ENCODE measurements at regions not wholly inside any gene's neighbourhood (a gene's known extent, or its start where the extent isn't known, plus 50 kb on each side); places are given as distances from the start of the nearest gene placed in this dataset.
"Not testable (repeated sequence)": the region's sequence is repeated elsewhere in the genome, so short reads cannot be mapped to it uniquely, and the experiment has no call there.

DNA sequence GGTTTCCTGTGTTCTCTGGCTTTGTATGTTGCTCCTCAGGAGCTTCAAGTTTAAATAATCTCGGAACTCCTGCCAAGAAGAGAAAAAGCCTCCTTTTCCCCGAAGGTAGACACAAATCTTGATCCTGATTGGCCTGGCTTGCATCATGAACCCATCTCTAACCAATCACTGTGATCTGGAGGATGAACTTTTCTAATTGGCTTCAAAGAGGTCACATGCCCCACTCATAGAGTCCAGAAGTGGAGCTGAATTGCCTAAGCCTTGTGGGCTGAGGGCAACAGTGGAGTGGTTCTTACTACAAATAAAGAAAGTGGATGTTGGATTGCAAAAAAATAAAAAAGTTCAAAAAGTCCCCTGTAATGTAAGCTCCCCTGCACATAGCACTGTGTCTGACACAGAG lies 245.9 kb downstream of the MID1IP1 start:
- no peak for DNase-seq (ENCODE audit: low spot score)

DNA sequence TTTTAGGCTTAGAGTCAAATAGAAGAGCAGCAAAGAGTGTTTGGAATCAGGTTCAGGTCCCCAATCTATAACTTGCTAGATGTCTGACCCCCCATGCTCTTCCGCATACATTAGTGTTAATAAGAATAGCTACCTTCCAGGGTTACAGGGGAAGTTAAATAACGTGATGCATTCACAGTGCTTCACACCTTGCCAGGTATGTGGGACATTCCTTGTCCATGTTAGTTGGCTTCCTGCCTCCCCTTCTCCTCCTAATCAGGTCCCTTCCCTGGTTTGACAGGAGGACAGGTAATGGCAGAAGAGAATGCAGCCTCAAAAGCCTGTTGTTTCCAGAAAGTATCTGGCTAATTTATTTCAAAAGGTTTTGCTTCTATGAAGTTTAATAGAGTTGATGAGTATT lies 248.7 kb downstream of the MID1IP1 start:
- DNase-seq (ENCODE audit: low spot score): no peak

DNA sequence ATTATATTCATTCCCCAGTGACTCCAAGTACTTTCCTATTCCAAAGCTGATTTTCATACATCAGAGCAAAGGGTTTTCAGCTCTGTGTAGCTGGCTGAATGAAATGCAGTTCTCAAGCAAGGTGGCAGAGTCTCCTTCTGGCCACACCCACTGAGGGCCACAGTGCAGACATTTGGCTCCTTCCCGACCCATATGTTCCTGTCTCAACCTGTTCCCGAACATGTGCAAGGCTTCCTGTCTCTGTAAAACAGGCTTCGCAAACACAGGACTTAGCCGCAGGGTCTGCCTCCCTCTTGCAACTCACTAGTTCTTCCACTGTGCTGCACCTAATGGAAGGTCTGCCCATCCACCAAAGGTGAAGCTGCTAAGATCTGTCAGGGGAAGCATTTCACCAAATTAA lies 249.2 kb downstream of the MID1IP1 start:
- no peak for DNase-seq (ENCODE audit: low spot score)

DNA sequence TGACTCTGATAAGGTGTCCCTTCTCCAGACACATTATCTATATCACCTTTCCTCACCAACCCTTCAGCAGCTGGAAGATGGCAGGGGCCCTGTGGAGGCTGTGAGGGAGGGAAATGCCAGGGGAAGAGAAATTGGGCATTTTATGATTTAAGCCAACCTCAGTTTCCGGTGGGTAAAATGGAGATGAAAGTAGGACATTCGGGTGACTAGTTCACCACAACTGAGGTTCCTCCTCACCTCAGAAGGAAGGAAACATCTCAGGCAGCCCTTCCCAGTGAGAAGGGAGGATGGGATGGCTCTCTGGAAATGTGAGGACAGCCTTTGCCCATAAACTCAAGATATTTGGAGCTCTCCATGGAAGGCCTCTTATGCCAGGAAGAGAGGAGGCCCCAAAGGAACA lies 251.5 kb downstream of the MID1IP1 start:
- DNase-seq (ENCODE audit: low spot score): no peak

DNA sequence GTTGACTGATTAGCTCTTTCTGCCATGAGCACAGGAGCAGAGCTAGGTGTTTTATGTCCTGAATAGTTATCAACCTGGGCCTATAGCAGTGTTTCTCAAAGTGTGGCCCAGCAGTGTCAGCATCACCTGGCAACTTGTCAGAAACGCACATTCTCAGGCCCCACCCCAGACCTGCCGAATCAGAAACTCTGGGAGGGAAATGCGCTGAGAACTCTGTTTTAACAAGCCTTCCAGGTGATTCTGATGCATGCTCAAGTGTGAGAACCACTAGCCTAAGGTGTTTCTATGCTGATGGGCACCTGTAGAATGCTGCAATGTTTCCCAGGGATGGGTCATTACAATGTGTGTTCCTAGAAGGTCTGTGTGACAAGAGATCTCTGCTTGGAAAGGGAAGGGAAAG lies 257.5 kb downstream of the MID1IP1 start:
- DNase-seq (ENCODE audit: low spot score): no peak

DNA sequence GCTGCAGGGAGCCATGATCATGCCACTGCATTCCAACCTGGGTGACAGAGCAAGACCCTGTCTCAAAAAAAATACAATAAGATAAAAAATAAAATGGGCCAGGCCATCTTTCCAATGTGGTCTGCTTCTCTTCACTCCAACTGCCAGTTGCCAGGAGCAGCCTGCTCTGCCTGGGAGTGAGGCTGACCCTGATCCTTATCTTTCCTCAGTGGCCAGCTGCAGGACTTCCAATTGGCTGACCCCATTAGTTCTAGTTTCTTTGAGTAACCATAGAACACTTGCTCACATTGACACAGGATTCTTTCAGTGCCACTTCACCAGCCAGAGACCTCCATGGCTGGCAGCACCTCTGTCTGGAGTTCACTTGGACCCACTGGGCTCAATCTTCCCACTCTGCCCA lies 258.6 kb downstream of the MID1IP1 start:
- DNase-seq (ENCODE audit: low spot score): no peak

DNA sequence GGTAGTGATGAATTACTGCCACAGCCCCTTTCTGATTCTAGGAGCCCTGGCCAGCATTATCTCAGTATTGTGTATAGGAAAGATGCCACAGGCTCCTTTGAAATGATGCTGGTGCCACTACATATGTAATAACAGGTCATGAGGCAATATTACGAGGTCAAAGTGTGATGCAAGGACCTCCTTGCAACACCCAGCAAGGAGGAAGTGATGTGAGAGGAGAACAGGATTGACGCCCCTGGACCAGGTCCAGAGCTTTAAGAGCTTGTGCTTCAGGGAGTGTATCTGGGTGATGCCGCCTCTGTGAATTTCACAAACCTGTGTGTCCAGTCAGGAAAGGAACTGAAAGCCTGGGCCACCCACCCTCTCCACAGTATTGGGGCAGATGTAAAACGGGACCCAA lies 261.8 kb downstream of the MID1IP1 start:
- DNase-seq (ENCODE audit: low spot score): no peak

DNA sequence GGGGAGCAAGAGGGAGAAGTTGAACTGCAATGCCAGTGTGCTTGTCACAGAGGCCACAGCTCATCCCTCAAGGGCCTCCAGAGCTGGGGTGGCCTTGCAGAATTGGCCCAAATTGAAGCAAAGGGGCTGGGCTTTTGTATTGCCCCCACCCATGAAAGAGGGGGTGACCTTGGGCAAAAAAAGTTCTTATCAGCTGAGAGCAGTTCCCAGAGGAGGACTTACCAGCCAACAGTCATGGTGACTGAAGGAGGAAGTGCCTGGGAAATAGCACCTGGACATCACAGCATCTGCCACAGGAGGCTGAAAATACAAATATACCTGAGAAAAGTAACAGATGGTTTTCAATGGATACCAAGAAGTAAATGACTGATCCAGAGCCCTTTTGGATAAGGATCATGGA lies 262.4 kb downstream of the MID1IP1 start:
- DNase-seq (ENCODE audit: low spot score): no peak

DNA sequence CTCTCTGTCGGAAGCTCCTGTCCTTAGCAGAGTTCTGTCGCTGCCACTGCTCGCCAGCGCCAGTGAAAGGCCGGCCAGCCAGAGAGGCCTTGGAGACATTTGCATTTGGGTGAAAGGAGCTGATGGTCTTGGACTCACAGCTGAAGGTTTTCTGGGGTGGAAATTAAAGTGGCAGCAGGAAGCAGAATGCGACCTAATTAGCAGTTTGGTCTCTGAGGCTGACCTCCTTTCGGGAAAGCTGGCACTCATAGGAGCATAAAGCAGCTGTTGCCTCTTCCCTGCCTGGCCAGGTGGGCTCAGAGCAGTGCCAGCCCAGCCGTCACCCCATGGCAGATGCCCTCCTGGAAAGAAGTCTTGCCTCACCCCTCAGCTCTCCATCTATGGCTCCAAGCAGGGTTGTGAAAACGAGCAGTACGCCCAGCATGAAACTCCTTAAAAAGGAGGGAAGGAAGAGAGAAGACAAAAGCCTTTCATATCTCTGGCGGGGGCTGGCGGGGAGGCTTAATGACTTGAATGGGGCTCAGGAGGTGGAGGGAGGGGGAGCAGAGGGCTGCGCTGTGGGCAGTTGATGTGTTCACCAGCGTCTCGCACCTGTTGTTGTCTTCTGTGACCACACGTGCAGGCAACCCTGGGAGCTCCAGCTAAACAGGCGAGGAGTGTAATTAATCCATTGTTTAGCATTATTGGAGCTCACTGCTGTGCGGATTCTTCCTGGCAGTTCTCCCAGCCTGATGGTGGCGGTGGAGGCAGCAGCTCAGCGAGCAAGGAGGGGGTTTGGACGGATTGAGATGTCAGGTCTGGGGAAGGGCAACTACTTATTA lies 264.0 kb downstream of the MID1IP1 start:
- DNase-seq (ENCODE audit: low spot score): no peak

DNA sequence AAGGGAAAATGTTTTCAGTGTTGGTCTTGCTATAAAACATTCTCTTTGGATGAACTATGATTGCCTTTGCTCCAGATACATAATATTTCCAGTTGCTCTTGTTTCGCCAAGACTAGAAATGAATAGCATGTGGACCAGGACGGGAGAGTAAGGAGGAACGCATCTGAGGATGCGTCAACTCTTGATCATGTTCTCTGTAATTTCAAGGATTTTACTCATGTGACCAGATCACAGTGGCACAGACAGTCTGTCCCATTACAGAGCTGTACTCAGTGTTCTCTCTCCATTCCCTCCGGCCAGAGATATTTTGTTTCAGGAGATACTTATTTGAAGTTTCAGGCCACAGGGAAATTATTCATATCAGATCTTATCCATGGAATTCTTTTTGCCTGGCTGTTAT lies 266.6 kb downstream of the MID1IP1 start:
- DNase-seq (ENCODE audit: low spot score): no peak

DNA sequence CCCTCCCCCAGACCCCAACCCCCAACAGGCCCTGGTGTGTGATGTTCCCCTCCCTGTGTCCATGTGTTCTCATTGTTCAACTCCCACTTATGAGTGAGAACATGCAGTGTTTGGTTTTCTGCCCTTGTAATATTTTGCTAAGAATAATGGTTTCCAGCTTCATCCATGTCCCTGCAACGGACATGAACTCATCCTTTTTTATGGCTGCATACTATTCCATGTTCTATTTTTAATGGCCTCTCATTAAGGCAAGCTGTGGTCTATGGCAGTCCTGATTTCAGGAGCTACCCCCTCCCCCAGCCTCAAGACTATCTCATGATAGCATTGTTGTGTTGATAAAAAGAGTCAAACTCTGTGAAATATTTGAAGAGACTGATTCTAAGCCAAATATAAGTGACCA lies 267.4 kb downstream of the MID1IP1 start:
- DNase-seq (ENCODE audit: low spot score): not testable (repeated sequence)

DNA sequence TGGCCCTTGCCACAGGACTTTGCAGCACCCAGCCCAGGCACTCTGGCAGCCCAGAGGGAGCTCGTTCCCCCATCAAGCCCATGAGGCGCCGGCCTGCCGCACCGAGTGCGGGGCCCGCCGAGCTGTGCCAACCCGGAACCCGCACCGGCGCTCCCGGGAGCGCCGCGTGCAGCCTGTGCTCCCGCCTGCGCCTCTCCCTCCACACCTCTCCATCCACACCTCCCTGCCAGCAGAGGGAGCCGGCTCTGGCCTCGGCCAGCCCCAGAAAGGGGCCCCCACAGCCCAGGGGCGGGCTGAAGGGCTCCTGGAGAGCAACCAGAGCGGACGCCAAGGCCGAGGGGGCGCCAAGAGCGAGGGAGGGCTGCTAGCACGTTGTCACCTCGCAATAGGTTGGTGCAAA lies 268.8 kb downstream of the MID1IP1 start:
- DNase-seq (ENCODE audit: low spot score): no peak

DNA sequence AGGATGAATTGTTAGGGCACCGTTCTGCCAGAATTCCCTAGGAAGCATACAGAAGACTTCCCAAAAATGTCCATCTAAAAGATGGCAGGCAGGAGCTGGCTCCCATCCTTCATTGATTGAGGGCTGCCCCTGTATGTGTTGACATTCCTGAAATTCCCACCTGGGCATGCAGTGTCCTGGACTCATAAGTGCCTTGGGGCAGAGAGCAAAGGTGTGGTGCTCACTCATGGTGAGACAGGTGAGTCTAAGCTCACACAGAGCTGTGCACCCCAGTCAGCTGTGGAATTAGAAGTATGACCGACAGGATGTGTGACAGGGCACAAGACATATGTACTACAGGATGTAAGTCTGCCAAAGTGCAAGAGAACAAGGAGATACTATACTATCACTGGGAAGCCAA lies 271.9 kb downstream of the MID1IP1 start:
- no peak for DNase-seq (ENCODE audit: low spot score)

DNA sequence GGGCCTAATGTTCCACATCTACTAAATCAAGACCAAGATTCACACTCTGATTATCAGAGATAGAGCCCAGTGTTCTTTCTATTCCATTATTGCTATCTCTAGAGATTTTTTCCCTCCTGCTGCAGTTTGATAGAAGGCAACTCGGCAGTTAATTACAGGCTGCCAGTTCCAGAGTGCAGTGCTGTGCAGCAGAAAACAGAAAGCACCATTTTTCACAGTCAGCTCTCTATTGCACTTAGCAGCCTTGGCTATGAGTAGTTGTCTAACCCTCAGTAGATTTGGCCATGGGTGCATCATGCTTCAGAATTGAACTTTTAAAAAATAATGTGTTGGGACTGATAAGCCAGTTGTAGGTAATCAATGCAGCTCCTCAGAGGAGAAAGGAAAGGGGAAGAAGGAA lies 295.3 kb downstream of the MID1IP1 start:
- no peak for DNase-seq (ENCODE audit: low spot score)

DNA sequence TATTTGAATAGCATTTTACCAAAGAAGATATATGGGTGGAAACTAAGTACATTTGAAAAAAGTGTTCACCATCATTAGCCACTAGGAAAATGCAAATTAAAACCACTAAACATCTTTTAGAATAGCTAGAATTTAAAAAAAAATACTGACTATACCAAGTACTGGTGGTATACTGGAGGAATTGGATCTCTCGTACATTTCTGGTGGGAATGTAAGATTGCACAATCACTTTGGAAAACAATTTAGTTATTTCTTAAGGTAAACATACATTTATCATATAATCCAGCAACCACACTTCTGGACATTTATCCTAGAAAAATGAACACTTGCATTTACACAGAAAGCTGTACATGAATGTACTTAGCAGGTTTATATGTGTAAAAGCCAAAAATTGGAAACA lies 303.5 kb downstream of the MID1IP1 start:
- DNase-seq (ENCODE audit: low spot score): no peak

DNA sequence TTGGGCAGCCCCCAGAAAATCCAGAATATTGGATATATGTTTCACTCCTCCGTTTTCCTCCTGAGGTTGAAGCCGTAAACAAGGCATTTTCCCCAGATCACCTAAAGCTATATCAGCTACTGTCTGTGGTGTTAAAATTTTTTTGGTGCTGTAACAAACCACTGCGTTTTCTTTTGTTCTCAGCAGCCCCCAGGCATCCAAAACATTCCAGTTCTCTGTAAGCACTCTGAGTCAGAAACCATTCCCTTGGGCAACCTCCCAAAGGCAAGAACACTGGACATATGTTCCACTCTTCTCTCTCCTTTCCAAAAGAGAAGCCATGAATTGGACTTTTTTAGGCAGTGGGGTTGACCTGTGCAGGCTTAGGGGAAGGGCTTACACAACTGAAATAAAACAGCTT lies 310.9 kb downstream of the MID1IP1 start:
- no peak for DNase-seq (ENCODE audit: low spot score)

DNA sequence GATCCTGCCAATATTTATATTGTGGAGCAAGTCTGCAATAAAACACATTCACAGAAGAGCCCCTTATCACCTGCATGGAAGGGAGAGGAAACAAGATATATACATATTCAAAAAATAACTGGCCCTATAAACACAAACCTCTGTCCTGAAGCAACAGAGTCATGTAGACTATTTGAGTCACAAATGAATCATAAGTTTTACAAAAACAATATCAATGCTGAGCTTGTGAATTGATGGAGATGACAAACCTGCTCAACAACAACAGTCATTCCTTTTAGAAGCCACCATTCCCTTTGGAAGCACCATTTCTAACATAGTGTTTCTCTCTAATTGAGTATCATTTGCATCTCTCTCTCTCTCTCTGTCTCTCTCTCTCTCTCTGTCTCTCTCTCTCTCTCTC lies 313.9 kb downstream of the MID1IP1 start:
- DNase-seq (ENCODE audit: low spot score): no peak

DNA sequence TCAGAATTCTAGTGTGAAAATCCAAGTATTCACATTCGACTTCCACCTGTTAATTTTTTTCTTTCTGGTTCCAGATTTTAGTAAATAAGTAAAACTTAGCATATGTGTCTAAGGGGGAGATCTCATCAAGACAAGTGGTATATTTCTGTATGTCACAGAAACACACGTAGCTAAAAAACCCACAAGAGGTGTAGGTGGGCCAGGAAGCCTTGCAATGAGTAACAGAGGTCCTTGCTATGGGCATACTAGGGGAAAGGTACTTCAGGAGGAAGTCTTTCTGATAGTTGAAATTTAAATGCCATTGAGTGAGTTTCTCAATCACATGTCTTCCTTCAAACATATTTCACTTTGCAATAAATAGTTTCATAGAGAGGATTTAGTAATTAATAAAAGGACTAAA lies 315.8 kb downstream of the MID1IP1 start:
- no peak for DNase-seq (ENCODE audit: low spot score)

DNA sequence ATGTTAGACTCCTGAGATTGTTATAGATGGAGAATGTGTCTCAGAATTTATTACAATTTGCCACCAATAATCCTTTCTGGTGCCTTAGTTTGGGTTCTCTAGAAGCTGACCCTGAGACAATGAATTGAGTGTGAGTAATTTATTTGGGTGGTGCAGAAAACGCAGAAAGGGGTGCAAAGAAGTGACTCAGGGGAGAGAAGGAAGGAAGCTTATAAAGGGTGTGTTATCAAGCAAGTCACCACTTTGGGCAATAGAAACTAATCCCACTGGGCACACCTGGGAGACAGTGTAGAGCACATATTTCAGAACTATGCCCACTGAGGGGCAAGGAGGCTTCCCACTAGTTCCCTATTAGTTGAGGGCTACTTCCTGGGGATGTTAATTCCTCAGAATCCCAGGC lies 320.6 kb downstream of the MID1IP1 start:
- no peak for DNase-seq (ENCODE audit: low spot score)

DNA sequence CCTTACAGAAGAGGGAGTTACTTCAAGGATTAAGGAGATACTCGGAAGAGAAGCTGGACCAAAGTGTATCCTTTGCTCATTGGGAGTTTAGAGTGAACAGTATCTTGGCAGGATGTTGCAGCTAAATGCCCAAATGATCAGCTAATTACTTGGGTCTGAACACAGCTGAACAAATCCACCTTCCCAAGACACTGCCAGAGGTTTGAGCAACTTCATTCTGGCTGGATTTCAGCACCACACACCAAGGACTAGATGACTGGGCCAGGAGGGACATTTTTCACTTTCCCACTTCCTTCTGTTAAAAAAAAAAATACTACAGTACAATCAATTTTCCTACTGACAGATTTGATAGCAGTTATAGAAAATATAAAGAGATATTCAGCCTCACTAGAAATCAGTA lies 324.6 kb downstream of the MID1IP1 start:
- no peak for DNase-seq (ENCODE audit: low spot score)

DNA sequence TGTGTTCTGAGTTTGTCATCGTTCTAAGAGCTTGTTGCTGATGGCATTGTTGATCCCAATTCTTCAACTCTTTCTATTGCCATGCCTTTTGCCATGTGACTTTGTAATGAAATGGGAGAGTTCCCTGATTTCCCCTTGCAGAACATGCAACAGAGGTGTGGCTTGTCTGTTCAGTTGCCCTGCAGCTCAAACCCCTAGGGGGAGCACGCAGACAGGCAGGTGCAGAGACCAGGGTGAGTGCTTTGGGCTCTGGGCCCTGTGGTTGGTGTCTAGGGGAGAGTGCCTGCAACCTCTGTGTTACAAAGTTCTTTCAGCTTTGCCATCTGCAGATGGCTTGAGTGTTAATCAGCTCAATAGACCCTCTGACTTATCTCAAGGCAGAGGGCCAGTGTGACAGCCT lies 332.7 kb downstream of the MID1IP1 start:
- DNase-seq (ENCODE audit: low spot score): no peak

DNA sequence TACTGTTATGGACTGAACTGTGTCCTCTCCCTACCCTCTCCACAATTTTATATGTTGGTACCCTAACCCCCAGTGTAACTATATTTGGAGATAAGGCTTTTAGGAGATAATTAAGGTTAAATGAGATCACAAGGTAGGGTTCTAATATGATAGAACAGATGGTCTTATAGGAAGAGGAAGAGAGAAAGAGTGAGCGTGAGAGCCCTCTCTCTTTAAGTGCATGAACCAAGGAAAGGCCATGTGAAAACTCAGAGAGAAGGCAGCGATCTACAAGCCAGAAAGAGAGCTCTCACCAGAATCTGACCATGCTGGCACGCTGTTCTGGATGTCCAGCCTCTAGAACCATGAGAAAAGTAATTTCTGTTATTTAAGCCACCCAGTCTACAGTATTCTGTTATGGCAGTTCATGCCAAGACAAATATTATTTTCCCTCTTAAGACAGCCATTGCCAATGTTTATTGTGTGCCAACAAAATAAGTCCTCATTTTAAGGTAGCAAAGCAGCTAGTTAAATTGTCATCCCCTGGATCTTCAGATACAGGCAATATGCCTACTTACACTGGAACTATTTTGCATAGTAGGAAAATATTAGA lies 336.2 kb downstream of the MID1IP1 start:
- DNase-seq (ENCODE audit: low spot score): no peak

DNA sequence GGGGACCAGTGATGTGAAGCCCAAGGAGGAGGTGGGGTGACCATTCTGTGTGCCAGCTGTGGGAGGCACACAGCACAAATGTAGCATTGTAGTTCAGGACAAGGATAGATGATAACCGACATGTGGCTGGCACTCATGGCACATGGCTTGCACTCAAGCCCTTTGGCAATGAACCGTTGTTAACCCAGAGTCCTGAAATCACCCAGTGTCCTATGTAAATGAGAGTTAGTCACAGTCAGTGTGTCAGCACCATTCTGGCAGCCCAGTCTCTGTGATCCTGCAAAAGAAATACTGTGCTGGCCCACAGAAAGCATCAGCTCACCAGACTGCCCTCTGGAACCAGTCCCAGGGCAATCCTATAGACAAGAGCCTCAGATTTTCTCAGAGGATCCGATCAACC lies 339.3 kb downstream of the MID1IP1 start:
- no peak for DNase-seq (ENCODE audit: low spot score)

DNA sequence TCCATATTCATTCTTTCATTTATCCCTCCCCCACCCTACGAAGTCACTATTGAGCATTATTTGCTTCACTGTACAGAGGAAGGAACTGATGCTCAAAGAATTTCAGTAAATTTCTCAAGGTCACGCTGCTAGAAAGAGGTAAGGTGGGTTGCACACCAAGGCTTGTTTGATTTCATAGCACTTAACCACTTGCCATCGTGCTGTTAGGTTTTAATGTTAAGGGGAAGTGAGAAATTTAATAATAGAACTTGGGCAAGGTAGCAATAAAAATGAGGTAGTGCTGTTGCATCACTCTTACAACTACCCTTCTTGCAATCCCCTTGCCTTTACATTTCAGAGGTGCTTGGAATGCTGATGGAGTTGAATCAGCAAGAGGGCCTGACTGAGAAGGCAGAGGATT lies 343.1 kb downstream of the MID1IP1 start:
- DNase-seq (ENCODE audit: low spot score): no peak
